SU-DHL-6 (cell line): ENCODE measurements at regions not wholly inside any gene's neighbourhood (a gene's known extent, or its start where the extent isn't known, plus 50 kb on each side); places are given as distances from the start of the nearest gene placed in this dataset.

Experiments
- EZH2phosphoT487 ChIP-seq: fragments of 200-600 bp; sonication (generic), shearing (Covaris generic); conservative IDR thresholded peaks from 2 replicates; pipeline ENCODE4 v1.6.1; 2018; ENCODE audit warnings: mild to moderate bottlenecking, antibody characterized with exemption, low read length, moderate library complexity, mixed read lengths
- TF ChIP-seq, protein P1 (sequence below): fragments of 200-600 bp; sonication (generic); IDR thresholded peaks from one replicate; pipeline ENCODE4 v1.5.1; 2017; ENCODE audit warnings: antibody characterized with exemption, mild to moderate bottlenecking, low read length, moderate library complexity; ENCODE audit not compliant: insufficient read depth, poor library complexity, severe bottlenecking

DNA sequence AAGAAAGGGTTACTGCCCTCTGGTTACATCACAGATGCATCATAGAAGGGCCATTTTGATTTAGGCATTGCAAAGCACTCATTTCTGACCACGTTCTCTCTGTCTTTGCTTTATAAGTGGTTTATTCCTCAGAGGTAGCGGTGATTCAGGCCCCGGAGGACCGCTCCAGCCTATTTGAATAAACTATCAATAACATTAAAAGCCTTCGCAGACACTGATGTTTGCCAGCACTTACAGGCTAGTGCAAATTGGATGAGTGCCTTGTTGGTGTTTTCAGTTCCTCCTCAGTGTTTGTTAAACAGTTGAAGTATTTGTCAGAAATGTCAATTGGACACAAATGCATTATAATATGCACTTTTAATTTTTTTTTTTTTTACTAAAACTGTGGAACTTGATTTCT is 120.2 kb downstream of the RXFP2 start:
- TF ChIP-seq EZH2phosphoT487, result no peak
- TF ChIP-seq, protein P1, sequence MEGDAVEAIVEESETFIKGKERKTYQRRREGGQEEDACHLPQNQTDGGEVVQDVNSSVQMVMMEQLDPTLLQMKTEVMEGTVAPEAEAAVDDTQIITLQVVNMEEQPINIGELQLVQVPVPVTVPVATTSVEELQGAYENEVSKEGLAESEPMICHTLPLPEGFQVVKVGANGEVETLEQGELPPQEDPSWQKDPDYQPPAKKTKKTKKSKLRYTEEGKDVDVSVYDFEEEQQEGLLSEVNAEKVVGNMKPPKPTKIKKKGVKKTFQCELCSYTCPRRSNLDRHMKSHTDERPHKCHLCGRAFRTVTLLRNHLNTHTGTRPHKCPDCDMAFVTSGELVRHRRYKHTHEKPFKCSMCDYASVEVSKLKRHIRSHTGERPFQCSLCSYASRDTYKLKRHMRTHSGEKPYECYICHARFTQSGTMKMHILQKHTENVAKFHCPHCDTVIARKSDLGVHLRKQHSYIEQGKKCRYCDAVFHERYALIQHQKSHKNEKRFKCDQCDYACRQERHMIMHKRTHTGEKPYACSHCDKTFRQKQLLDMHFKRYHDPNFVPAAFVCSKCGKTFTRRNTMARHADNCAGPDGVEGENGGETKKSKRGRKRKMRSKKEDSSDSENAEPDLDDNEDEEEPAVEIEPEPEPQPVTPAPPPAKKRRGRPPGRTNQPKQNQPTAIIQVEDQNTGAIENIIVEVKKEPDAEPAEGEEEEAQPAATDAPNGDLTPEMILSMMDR, result no peak
